HG03064 (cell line): ENCODE measurements at regions not wholly inside any gene's neighbourhood (a gene's known extent, or its start where the extent isn't known, plus 50 kb on each side); places are given as distances from the start of the nearest gene placed in this dataset.

Experiments
- ATAC-seq: cut with Tn5 transposase; IDR thresholded peaks from one replicate; pipeline ENCODE4 v1.9.1; 2021; ENCODE audit warnings: low read depth; ENCODE audit not compliant: unreplicated experiment

DNA sequence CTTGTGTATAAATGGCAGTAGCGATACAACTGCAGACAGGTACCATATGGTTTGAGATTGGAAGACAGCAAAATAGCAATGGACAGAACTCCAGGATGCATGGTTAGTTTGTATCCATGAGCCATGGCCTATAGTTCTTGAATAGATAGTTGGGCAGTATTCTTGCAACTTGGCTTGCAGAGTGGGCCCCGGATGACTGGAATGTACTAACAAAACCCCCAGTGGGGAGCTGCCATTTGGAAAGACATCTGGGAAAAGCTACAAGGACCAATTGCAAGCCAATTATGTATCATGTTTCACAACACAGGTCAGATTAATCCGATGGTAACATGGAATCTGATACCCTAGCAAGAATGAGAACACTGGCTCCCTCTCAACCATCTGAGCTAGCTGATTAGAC lies 279.6 kb downstream of the RERGL start:
- ATAC-seq = no peak

DNA sequence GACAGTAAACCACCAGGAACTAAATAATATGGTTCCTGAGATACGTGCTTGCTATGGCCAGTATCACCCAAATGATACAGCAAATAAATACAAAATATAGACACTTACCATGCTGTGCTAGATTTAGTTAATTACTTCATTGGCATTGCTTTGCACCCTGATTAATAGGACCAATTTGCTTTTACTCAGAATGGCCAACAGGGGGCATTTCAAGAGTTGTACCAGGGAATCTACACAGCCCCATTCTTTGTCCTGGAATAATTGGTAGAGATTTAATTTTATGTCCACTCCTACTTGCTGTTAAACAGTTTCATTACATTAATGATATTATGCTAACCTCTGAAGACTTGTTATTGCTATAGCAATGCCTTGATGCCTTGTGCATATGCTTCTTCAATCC lies 280.8 kb downstream of the RERGL start:
- ATAC-seq = no peak

DNA sequence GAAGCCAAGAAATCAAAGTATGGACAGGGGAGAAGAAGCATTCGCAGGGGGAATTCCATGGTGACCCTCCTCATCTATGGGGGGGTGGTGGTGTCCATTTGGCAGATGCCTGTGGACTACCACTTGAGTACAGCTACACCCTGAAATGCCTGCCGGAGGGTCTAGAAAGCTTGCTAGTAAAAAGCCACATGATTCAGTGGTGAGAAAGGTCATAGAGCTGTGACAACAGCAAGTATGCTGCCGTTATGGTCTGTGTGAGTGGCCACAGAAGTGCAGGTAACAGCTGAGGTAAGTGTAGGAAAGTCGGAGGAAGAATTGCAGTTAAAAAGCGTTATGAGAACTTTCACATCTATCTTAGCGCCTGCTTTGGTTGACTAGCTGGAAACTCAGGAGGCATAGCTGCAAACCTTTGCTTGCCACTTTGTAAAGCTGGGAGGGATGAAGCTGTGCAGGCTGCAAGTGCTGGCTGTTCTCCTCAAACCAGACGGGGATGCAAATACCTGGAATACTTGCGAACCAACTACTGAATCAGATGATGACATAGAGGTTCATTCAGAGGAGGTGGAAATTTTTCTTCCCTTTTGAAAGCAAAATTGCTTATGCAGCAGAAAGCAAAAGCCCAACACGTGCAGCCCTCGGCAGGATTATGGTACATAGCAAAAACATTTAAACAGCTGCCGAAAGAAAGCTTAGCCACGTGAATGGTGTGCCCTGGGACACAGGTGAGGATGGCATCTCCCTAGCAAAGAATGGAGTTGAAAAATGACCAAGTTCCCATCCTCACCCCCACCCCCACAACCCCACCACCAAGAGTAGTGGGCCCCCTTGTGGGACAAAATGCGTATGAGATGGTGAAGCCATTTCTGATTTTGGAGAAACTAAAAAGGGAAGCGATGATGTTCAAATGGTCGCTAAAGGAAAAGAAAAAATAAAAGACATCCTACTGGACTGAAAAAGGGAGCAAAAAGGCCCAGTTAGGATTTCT lies 287.0 kb downstream of the RERGL start:
- no peak for ATAC-seq

DNA sequence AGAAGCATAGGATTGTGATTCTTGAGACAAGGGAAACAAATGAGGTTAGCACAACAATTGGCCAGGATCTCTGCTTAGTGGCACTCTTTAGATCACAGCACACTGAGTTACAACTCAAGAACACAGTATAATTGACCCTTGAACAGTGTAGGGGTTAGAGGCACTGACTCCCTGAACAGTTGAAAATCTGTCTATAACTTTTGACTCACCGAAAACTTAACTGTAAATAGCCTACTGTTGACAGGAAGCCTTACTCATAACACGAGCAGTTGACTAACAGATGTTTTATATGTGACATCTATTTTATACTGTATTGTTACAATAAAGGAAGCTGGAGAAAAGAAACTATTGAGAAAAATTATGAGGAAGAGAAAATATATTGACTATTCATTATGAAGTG lies 296.1 kb downstream of the RERGL start:
- no peak for ATAC-seq

DNA sequence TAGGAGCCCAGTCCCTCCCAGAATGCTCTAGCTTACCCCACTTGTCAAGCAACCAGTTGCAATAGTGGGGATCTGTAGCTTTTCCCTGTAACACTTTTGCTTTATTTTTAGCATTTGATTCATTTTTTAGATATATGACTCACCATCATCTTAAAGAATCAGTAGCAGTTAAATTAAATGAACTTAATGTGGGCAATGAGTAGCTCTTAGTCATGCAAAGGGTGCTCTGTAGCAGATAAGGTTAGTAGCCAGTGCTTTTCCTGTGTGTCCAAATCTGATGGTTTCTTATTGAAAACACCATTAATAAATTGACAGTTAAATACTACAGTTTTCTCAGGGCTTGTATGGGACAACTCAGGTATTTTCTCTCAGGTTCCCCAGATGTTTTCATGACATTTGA lies 311.8 kb downstream of the RERGL start:
- no peak for ATAC-seq

DNA sequence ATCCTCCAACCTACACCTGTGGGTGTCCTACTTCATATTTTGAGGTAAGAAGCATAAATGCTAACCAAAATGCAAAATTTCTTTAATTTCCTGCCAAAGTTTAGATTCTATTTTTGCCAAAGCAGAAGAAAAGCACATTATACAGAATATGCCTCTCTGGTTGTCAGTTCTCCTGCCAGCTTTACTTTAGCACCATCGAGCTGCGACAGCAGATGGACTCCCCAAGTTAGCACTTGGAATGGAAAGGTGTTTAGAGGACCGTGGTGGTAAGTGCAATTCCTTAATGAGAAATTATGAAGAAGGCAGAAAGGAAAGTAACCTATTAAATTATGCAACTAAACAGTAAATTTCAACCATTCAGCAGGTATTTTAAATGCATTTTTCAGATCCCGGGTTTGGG lies 326.6 kb downstream of the RERGL start:
- no peak for ATAC-seq

DNA sequence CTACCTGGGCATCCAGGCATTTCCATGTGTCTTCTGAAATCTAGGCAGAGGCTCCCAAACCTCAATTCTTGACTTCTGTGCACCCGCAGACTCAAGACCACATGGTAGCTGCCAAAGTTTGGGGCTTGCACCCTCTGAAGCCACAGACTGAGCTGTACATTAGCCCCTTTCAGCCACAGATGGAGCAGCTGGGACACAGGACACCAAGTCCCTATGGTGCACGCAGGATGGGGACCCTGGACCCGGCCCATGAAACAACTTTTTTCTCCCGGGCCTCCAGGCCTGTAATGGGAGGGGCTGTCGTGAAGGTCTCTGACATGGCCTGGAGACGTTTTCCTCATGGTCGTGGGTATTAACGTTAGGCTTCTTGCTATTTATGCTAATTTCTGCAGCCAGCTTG lies 330.0 kb downstream of the RERGL start:
- ATAC-seq = no peak
